ENCODE measurements at regions not wholly inside any gene's neighbourhood (a gene's known extent, or its start where the extent isn't known, plus 50 kb on each side); places are given as distances from the start of the nearest gene placed in this dataset.
"Not testable (repeated sequence)": the region's sequence is repeated elsewhere in the genome, so short reads cannot be mapped to it uniquely, and the experiment has no call there.

DNA sequence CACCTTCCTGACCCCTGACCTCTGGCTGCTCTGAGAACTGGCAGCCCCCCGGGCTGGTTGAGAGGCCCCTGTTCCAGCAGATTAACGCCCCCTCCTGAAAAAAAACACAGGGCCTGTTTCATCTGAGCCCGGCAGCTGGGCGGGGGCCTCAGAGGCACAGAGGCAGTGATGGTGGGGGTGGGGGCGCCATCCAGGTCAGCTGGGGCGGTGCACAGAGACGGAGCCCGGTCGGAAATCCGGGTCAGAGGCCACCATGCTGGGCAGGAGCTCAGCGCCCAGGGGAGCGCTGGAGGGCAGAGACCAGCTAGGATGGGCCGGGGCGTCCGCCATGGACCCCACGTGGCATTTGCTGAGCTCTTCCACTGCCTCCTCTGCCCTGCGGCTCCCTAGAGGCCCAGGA, 68.0 kb downstream of the UNCX start:
- no peak for DNase-seq

DNA sequence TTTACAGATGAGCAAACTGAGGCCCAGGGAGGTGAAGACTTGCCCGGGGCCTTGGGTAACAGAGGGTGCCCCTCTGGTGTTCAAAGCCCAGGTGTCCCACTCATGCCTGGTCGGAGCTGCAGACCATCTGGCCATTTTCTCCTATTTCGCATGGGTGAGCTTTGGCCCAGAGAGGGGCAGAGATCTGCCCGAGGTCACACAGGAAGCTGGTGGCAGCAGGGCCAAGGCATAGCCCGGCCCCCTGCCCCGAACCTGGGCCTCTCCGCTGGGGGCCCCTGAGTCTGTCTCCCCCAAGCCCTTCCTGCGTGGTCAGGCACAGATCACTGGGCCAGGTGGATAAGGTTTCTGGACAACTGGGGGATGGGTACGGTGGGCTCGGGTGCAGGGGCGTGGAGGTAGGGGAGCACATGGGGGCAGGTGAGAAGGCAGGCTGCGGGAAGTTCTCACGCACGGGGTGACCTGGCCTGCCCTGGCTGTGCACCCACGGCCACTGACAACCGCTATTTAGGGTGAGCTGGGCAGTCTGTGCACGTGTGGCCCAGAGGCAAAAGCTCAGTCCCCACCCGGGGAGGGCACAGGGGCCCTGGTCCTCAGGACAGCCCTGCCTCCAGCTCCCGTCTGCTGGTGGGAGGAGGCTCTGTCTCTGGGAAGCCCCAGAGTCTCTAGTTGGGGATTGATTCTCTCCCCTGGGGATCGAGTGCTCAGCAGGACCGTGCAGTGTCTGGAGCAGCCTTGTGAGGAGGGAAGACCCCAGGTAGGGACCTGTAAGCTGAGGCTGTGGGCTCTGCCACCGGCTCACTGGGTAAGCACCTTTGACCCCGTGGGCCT, 68.6 kb downstream of the UNCX start:
- DNase-seq, result no peak

DNA sequence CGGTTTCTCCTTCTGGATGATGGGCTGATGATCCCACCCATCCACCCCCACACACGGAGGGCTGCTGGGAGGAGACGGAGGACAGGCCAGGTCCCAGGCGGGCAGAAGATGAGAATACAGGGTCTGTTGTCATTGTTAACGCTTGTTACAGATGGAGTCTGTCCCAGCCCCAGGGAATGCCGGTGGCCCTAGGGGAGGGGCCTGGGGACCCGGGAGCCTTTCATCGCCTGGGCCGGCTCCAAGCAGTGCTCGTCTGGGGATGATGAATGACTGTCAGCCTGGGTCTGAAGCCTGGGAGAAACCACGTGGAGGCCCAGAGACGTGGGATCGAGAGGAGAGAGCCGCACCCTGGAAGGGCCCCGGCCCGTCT, 69.2 kb downstream of the UNCX start:
- no peak for DNase-seq

DNA sequence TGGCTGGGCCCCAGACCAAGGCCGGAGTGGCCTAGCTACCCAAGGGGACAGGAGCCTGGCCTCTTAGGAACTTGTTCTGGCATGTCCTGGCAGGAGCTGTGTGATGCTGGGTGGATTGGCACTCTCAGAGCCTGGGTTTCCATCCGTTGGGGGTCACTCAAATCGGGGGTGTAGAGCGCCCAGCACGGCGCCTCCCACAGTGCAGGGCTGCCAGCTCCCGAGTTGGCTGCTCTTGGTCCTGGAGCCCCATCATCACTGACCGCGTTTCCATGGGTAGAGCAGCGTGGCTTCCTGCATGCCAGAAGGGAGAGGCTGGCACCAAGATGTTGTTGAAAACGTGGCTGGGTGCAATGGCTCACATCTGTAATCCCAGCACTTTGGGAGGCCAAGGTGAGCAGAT, 70.3 kb downstream of the UNCX start:
- DNase-seq, result no peak

DNA sequence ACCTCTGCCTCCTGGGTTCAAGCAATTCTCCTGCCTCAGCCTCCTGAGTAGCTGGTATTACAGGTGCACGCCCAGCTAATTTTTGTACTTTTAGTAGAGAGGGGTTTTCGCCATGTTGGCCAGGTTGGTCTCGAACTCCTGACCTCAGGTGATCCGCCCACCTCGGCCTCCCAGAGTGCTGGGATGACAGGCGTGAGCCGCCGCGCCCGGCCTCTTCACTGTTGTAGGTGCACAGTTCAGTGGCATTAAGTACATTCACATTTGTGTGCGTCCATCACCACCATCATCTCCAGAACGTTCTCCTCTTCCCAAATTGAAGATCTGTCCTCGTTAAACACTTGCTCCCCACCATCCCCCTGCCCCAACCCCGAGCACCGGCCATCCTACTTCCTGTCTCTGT, 71.3 kb downstream of the UNCX start:
- DNase-seq, result not testable (repeated sequence)

DNA sequence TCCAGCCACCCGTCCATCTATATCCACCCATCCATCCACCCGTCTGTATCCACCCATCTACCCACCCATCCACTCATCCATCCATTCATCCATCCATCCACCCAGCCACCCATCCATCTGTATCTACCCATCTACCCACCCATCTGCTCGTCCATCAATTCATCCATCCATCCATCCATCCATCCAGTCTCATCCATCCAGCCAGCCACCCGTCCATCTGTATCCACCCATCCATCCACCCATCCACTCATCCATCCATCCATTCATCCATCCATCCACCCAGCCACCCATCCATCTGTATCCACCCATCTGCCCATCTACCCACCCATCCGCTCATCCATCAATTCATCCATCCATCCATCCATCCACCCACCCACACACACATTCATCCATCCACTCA, 73.2 kb downstream of the UNCX start:
- DNase-seq, result no peak

DNA sequence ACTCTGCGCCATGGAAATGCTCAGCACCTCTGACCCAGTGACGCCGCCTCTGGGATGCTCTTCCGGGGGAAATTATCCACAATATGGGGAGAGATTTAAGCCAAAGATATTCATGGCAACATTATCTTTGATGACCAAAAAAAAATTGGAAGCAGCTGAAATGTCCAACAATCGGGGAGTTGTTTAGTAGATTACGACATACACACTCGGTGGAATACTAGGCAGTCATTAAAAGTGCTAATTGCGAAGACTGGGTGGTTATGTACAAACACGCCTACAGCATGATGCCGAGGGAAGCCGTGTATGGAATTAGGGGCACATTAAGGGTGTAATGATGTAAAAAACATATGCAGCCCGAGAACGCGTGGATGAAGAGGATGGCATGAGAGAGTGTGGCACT, 75.2 kb downstream of the UNCX start:
- no peak for DNase-seq

DNA sequence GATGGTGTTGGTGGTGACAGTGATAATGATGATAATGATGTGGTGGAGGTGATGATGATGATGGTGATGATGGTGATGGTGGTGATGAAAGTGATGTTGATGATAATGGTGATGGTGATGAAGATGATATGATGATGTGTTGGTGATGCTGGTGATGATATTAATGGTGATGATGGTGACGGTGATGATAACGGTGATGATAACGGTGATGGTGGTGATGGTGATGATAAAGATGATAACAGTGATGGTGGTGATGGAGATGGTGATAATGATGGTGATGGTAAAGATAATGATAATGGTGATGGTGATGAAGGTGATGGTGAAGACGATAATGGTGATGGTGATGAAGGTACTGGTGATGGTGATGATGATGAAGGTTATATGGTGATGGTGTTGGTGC, 76.6 kb downstream of the UNCX start:
- DNase-seq, result no peak

DNA sequence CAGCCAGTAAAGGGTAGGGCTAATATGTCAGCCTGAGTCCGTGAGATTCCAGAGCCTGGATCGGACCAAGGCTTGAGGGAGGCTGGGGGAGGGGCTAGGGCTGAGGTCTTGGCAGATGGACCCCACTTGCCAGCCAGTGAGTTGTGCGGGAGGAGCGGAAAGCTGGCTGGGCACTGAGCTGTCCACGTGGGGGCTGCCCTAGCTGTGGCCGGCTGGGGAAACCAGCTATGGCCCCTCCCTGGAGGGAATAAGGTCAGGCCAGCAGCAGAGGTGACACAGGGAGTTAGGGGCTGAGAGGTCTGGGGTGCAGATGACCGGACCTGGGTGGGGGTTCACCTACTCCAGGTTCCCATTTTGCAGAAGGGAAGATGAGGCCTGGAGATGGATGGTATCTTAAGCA, 77.3 kb downstream of the UNCX start:
- DNase-seq, result no peak

DNA sequence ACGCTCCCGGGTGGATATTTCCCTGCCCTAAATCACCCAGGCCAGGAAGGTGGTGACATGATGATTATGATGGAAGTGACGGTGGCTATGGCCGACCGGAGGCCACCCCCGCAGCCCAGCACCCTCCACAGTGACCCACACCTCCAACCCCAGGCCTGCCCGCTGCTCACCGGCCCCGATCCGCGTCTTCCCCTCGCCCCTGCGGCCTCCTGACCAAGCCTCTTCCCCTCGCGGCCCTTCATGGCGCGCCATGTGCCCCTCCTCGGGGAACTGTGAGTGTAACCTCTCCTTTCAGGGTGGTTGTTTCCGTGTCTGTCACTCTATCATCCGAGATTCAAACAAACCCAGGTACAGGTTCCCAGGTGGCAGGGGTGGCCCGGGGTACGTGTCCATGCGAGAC, 78.3 kb downstream of the UNCX start:
- DNase-seq, result no peak

DNA sequence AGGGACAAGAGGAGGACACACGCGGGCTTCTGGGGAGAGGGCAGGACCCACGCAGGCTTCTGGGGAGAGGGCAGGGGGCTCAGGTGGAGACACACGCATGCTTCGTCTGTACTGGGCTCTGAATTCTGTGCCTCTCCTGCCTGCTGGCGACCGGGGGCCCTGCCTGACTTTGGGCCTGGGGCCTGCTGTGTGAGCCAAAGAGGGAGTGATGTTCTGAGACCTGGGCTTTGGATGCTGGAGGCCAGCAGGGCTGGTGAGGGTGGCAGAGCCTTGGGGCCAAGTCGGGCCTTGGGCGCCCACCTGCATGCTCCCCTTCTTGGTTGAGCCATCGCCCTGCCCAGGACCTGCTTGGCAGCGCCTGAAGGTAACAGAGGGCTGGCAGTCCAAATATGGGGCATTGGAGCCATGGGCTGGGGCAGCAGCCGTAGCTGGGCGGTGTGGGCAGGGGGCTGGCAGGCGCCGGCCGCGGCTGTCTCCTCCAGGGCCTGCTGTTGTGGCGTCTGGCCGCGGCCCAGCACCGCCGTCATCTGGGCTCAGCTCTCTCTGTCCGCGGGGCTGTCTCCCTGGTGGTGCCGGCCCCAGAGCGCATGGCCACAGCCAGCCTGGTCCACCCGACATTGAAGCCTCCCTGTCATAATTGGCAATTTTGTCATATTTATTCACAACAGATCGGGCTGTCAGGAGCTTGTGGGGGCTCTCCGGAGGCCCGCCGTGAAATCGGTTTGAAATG, 78.9 kb downstream of the UNCX start:
- DNase-seq, result no peak

DNA sequence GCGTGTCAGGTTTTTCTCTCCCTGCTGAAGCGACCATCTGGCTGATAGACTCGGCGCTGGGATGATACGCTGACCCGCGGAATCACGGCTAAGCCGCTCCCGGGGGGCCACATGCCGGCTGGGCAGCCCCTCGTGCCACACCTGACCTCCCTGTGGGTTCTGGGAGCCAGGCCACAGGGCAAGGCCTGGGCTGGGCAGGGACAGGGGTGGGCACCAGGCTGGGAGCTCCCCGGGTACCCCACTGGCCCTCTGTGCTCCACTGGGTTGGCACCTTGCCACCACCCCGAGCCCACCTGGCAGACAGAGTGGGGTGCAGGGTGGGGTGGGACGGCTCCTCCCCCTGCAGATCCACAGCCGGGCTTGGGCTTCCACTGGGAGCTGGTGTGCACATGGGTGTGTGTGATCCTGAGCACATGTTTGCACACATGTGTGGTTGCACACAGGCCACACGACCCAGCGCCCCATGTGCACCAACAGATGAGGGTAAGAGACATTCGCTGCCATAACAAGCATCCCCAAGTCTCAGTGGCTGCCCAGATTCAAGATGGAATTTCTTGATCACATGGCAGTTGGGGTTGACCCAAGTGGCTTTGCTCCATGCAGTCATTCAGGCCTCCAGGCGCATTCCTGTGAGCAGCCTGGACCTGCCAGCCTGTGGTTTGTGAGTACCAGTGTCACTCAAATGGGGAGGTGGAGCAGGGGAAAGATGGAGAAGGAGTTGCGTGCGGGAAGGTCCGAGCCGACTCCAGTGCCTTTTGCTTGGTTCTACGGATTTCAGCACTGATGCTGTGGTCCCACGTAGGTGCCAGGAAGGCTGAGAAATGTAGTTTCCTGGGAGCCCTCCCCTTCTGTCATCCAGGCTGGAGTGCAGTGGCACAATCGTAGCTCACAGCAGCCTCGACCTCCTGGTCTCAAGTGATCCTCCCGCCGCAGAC, 79.7 kb downstream of the UNCX start:
- DNase-seq, result no peak

DNA sequence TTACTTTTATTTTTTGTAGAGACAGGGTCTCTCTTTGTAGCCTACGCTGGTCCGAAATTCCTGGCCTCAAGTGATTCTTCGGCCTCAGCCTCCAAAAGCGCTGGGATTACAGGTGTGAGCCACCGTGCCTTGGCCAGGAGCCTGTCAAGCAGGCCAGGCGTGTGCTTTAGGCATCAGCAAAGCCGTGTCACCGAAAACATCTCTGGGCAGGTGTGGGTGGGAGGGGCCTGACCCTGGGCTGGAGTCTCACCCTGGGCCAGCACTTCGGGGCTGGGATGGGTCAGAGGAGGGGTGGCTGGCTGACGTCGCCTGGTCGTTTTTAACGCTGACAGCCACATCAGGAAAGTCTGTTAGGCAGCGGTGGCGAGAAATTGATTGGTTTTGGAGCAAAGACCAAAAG, 80.9 kb downstream of the UNCX start:
- DNase-seq, result no peak

DNA sequence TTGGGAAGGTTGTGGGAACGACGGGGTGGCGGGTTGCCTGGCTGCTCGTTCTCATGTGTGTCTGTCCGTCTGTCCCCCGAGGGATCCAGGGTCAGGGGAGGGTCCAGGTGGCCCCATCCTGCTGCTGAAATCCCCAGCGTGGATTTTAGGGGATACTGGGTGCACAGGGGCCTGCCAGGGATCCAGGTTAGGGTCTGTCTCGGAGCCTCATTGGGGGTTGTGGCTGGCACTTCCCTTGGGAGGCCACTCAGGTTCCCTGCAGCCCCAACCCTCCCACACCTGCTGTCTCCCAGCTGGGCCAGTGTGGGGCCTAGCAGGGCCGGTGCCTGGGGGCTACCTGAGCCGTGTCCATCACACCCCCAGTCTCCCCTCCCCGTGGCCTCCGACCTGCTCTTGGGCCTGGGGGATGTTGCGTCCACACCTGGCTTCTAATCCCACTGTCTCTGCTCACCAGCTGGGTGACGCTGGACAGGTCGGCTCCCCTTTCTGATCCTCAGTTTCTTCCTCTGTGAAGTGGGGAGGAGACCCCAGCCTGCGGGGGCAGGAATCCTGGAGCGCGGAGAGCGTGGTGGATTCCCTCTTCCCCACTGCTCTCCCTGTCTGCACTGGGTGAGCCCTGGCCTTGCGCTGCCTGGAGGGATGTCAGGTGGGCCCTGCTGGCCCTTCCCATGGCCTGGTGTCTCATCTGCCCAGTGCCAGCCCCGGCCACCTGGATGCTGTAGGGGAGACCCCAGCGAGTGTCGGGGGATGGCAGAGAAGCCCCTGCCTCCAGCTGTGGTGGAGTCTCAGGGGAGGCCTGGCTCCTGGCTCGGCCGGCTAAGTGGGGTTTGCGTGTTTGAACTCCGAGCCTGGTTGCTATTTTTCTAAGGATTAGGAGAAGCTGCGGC, 81.6 kb downstream of the UNCX start:
- DNase-seq, result no peak

DNA sequence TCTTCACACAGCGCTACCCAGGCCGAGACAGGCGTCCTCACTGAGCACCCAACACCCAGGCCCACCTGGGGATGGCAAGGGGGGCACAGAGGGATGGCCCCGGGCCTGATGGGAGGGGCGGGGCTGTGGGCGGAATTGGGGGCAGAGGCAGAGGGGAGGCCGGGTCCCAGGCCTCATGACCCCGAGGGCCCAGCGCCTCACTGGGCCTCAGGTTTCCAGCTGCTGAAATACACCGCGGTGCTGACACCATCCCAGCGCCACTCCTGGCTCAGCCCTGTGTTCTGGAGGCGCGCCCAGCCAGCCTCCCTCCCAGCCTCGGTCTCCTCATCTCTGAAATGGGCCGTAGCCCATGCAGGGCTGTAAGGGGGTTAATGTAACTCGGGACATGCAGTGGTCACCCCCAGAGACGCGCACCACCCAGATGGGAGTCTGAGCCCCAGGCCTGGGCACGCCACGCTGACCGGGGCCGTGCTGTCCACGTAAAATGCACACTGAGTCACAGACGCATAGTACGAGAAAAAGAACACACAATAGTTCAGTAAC, 82.3 kb downstream of the UNCX start:
- no peak for DNase-seq

DNA sequence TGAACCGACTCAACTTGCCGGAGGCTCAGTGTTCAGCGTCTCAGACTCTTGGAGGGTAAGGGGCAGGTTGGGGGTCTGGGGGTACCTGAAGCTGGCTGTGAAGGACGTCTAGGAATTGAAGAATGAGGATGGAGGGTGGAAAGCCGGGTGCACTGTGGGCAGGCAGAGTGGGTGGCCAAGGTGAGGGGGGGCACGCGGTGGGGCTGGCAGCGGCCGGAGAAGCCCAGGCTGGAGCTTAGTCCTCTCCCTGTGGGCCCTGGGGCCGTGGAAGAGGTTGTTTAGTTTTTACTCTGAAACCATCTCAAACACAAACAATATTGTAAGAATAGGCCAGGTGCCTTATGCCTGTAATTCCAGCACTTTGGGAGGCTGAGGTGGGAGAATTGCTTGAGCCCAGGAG, 83.4 kb downstream of the UNCX start:
- DNase-seq, result no peak

DNA sequence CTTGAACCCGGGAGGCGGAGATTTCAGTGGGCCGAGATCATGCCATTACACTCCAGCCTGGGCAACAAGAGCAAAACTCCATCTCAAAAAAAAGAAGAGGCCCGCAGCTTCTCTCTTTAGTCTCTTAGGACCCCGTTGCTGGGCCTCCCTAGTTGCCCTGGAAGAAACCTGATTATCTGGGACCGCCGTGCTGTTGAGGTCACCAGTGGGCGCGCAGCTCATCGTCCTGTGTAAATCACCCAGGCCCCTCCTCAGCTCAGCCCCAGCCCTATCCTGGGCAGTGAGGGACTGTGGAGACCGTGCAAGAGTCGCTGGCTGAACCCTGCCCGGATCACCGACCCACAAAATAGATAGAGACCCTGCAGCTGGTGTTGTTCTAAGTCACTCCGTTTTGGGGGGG, 85.0 kb downstream of the UNCX start:
- no peak for DNase-seq

DNA sequence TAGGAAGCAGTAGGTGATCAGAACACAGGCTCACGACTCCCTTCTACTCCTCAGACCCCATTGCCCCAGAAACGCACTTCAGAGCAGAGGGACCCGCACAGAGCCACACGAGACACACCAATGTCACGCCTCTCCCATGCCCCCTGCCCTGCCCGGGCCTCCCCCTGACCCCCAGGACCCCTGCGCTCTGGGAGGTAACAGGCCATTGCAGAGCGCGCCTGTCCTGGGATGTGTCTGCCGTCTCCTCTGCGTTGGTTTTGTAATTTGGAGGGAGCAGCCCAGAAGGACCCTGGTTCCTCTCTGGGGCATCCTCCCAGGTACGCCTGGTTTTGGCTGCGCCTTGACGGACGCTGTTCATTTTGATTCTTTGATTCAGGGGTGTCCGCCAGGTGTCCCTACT, 85.4 kb downstream of the UNCX start:
- no peak for DNase-seq

DNA sequence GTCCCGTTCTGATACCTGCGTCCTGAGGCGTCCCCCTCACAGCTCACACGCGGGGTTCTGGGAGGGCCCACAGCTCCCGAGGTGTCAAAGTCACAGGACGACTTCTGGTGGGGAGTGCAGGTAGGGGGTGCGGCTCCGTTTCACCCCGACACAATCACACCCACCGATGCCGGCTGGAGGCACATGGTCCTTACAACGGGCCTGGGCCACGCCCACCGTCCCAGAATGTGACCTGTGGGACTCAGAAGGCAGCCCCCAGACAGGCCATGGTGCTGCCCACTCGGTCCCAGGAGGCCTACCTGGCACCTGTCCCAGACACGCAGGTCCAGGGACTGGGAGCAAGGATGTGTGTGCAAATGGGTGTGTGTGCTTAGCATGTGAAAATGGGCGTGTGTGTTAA, 86.0 kb downstream of the UNCX start:
- no peak for DNase-seq

DNA sequence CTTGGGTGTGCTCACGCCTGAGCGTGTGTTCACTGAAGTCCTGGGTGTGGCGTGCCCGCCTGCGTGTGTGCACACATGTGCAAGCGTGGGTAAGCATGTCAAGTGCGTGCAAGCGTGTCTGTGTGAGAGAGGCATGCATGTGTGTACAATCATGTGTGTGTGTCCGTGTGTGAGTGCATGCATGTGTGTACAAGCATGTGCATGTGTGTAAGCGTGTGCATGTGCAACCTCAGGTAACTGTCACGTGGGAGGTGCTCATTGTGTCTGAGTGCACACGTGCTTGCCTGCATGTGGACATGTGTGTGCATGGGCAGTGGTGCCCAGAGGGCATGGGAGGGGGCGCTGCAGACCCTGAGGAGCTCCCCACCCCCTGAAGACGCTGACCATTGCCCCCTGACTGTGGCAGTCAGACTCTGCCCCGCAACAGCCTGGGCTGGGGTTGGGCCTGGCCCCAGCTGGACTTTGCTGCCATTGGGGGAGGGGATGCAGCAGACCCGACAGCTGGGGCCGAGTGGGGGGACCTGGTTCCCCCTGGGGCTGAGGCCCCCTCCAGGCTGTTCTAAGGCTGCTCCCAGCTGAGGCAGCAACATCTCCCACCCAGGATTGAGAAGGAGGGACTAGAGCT, 88.1 kb downstream of the UNCX start:
- no peak for DNase-seq

DNA sequence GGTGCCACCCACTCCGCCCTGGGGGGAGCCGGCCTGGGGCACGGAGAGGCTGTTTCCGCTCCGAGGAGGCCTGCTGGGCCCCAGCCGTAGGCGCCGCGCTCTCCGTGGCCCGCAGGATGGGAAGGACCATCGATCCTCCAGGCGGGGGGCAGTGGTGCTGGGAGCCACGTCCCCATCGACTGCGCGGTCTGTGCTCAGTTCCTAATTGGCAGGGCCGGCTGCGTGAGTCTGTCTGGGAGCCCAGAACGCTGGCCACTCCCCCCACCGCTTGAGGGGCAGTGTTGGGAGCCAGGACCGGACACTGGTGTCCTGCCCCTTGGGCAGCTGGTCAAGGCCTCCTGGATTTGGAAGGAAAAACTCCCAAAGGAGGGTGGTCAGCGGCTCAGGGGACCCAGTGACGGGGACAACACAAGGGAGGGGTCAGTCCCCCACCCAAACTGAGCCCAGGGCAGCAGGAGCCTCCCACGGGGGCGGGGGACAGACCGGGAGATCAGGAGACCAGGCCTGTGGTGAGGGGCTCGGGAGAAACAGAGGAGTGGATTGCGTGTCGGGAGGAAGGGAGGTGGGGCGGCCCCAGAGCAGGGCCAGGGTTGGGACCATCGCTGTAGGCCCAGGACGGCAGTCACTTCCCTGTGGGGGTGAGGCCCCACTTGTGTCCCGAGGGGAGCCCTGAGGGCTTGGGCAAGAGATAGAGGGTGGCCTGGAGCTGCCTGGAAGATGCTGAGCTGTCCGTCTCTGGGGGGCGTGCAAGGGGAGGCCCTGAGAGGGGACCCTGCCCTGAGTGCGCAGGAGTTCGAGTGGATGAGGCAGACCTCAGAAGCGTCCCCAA, 89.0 kb downstream of the UNCX start:
- DNase-seq, result no peak
